Islet of Langerhans (tissue), 1 donor: ENCODE measurements at regions not wholly inside any gene's neighbourhood (a gene's known extent, or its start where the extent isn't known, plus 50 kb on each side); places are given as distances from the start of the nearest gene placed in this dataset.

ENCODE experiments used
- FAIRE-seq: peaks from one replicate; lab custom pipeline; 2011; peaks lifted over from hg19 to GRCh38; lab: Jason Lieb, UNC

GRCh38 chr1:194230351-194231144 lies 1044.1 kb upstream of the B3GALT2 start:
- no peak for FAIRE-seq

- no peak for FAIRE-seq
Observed at GRCh38 chr1:194228427-194228826, 1042.0 kb upstream of the B3GALT2 start.

GRCh38 chr1:194227161-194227560 lies 1040.7 kb upstream of the B3GALT2 start:
- FAIRE-seq, result no peak

DNA sequence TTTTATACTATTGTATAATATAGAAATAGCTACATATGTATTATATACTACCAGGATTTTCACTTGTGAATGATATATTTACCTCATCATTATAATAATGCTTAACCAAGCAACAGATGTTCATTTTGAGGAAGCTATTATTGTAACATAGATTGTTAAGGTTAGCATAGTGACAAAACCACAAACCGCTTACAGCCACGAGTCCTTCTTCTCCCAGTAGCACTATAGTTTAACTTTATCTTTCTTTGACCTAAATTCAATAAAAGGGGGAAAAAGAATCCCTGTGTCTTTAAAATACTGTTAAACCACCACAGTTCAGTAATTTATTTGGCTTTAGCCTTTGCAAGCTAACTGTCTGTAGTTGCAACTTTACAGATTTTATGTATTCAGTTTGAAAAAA lies 1039.4 kb upstream of the B3GALT2 start:
- no peak for FAIRE-seq

DNA sequence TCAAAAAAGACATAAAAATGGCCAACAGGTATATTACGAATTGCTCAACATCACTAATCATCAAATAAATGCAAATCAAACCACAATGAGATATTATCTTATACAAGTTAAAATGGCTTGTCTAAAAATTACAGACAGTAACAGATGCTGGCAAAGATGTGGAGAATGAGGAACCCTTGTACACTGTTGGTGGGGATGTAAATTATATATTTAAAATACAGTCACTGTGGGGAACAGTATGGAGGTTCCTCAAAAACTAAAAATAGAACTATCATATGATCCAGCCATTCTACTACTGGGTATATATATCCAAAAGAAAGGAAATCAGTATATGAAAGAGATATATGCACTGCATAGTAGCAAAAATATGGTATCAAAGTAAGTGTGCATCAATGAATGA lies 1037.2 kb upstream of the B3GALT2 start:
- no peak for FAIRE-seq

GRCh38 chr1:194215448-194215847 lies 1029.0 kb upstream of the B3GALT2 start:
- FAIRE-seq, result no peak

DNA sequence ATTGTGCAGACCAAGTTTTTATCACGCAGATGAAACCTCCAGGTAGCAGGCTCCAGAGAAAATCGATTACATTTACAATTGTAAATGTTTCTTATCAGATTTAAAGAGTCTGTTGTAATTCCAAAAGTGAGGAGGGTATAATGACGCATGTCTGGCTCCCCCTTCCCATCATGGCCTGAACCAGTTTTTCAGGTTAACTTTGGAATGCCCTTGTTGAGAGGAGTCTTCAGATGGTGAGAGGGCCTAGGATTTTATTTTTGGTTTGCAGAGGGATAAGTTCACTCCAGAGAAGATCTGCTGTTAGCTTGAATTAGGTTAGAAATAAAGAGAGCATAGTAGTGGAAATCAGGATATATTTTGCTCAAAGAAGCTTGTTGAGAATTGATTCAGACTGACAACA lies 1028.3 kb upstream of the B3GALT2 start:
- no peak for FAIRE-seq

- no peak for FAIRE-seq
Observed at GRCh38 chr1:194209920-194210319, 1023.5 kb upstream of the B3GALT2 start.

GRCh38 chr1:194208674-194209073 lies 1022.3 kb upstream of the B3GALT2 start:
- FAIRE-seq, result no peak

GRCh38 chr1:194196562-194196961 lies 1010.1 kb upstream of the B3GALT2 start:
- no peak for FAIRE-seq

DNA sequence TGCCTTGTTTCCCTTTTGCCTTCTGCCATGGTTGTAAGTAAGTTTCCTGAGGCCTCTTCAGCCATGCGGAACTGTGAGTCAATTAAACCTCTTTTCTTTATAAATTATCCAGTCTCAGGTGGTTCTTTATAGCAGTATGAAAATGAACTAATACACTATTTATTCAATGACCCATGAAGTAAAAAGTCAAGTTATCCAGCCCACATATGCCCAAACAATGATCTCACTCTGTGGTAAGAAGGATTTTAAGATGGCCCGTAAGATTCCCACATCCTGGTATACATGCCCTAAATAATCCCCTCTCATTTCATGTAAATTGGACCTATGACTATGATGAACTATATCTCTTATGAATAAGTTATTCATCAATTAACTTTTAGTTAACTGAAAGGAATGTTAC lies 1008.3 kb upstream of the B3GALT2 start:
- no peak for FAIRE-seq

DNA sequence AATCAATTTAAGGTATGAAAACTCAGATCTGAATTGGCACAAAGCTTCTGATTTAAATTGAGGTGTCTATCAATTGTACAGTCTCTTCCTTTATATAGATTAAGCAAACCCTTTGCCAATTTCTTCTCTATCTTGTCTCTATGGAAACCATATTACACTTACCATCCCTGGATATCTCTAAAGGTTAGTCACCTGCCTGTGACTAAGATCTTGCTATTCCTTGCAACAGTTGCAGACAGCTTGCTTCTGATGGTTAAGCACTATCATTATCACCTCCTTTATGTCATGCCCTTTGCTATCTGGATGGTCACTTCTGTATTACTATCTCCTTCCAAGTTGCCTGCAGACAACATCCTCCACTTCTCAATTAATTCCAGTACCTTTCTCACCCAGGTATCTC lies 998.6 kb upstream of the B3GALT2 start:
- FAIRE-seq, result no peak

- no peak for FAIRE-seq
Observed at GRCh38 chr1:194184425-194184824, 998.0 kb upstream of the B3GALT2 start.

DNA sequence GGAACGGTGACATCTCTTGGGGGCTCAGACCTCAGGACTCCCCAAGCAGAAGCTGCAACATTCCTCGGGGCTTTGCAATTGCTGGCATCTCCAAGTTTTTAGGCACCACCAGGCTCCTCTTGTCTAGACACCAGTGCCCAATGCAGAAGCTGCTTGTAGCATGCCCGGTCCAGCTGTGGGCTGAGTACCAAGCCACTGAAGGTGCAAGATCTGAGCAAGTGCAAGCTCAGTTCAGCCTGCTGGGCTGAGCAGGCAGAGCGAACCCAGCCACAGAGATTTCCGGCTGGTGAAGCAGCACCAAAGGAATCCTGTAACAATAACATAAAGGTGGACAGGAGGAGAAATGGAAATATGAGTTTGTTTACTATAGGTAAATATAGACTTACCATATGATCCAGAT lies 995.4 kb upstream of the B3GALT2 start:
- no peak for FAIRE-seq

- FAIRE-seq, result no peak
Observed at GRCh38 chr1:194176212-194176611, 989.8 kb upstream of the B3GALT2 start.

GRCh38 chr1:194175251-194175650 lies 988.8 kb upstream of the B3GALT2 start:
- no peak for FAIRE-seq

GRCh38 chr1:194174528-194174927 lies 988.1 kb upstream of the B3GALT2 start:
- FAIRE-seq, result no peak

- FAIRE-seq, result no peak
Observed at GRCh38 chr1:194171596-194171995, 985.2 kb upstream of the B3GALT2 start.

GRCh38 chr1:194167956-194168640 lies 981.7 kb upstream of the B3GALT2 start:
- no peak for FAIRE-seq

GRCh38 chr1:194164755-194165154 lies 978.3 kb upstream of the B3GALT2 start:
- no peak for FAIRE-seq

GRCh38 chr1:194161591-194161990 lies 975.2 kb upstream of the B3GALT2 start:
- FAIRE-seq, result no peak

DNA sequence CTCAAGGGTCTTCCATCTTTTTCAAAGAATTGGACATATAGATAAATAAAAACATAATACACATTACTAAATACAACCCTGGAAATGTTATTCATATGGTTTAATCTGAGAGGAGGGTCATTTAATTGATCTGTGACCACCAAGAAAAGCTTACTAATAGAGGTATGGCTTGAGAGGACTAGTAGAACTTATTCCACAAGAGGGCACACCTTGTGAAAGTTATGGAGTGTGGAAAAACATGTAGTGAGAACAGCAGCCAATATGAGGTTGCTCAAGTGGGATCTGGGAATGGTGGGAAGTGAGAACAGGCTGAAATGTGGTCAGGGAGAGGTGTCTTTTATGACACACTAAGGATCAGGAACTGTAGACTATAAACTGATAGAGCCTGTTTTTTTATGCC lies 973.5 kb upstream of the B3GALT2 start:
- FAIRE-seq, result no peak

GRCh38 chr1:194155962-194156361 lies 969.5 kb upstream of the B3GALT2 start:
- no peak for FAIRE-seq

GRCh38 chr1:194151056-194151455 lies 964.6 kb upstream of the B3GALT2 start:
- FAIRE-seq, result no peak
